ENCODE measurements at regions not wholly inside any gene's neighbourhood (a gene's known extent, or its start where the extent isn't known, plus 50 kb on each side); places are given as distances from the start of the nearest gene placed in this dataset.
A peak's percentile ranks its signal among the peaks of the same experiment; 100 is the strongest.
"Not testable (repeated sequence)": the region's sequence is repeated elsewhere in the genome, so short reads cannot be mapped to it uniquely, and the experiment has no call there.

DNA sequence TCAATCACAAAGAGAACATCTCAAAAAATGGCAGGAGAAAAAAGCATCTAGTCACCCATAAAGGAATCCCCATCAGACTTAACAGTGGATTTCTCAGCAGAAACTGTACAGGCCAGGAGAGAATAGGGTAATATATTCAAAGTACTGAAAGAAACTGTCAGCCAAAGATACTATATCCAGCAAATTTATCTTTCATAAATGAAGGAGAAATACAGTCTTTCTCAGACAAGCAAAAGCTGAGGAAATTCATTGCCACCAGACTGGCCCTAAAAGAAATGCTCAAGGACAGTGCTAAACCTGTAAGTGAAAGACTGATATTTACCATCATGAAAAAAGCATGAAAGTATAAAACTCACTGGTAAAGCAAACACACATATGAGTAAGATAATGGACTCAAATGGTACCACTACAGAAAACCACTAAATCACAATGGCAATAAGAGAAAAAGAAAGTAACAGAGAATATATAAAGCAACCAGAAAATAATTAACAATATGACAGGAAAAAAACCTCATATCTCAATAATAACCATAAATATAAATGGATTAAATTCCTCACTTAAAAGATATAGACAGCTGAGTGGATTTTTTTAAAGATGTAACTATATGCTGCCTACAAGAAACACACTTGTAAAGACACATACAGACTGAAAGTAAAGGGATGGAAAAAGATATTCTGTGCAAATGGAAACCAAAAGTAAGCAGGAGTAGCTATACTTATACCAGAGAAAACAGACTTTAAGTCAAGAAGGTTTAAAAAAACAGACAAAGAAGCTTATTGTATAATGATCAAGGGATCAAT, 83.4 kb upstream of the STK39 start:
- no peak for DNase-seq (ENCODE audit: extremely low spot score)
- Histone ChIP-seq H3K9me3 (peaks cover 0 to 24% (median 12%) of the 10 kb centered on the region in 4 donors), H3K4me1 (no peaks in the 10 kb centered on the region), H3K36me3 (no peaks in the 10 kb centered on the region), H3K27me3 (no peaks in the 10 kb centered on the region), H3K27ac (replicated peaks in 1 of 4) (no peak overlapping the region), H3K4me3 (no peak overlapping the region)
- intact Hi-C loops (cut with DNase I): loop anchor here (10.0 kb wide), 1 partner anchor 76 kb away; no protein-coding TSS in a partner anchor
- TF ChIP-seq POLR2A (IDR thresholded peaks at IDR 0.05; ENCODE audit: low read depth) (no peak), EP300 (IDR thresholded peaks at IDR 0.05) (no peak), POLR2AphosphoS5 (IDR thresholded peaks at IDR 0.05) (no peak)
- TF ChIP-seq, protein P1, sequence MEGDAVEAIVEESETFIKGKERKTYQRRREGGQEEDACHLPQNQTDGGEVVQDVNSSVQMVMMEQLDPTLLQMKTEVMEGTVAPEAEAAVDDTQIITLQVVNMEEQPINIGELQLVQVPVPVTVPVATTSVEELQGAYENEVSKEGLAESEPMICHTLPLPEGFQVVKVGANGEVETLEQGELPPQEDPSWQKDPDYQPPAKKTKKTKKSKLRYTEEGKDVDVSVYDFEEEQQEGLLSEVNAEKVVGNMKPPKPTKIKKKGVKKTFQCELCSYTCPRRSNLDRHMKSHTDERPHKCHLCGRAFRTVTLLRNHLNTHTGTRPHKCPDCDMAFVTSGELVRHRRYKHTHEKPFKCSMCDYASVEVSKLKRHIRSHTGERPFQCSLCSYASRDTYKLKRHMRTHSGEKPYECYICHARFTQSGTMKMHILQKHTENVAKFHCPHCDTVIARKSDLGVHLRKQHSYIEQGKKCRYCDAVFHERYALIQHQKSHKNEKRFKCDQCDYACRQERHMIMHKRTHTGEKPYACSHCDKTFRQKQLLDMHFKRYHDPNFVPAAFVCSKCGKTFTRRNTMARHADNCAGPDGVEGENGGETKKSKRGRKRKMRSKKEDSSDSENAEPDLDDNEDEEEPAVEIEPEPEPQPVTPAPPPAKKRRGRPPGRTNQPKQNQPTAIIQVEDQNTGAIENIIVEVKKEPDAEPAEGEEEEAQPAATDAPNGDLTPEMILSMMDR (IDR thresholded peaks at IDR 0.05): no peak

DNA sequence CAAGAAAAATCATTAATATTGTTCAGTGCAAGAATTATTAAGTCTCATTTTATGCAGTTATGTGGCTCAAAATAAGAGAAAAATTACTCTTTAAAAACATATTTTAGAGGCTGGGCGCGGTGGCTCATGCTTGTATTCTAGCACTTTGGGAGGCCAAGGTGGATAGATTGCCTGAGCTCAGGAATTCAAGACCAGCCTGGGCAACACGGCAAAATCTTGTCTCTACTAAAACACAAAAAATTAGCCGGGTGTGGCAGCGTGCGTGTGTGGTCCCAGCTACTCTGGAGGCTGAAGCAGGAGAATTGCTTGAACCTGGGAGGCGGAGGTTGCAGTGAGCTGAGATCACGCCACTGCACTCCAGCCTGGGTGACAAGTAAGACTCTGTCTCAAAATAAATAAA, 87.9 kb upstream of the STK39 start:
- WGBS: 96% methylated on average over 8 of the region's 8 CpGs
- intact Hi-C loops (cut with DNase I): loop anchor here (10.0 kb wide), 1 partner anchor 80 kb away; no protein-coding TSS in a partner anchor
- H3K4me1 ChIP-seq; H3K27ac ChIP-seq (replicated peaks in 1 of 4); H3K36me3 ChIP-seq; H3K27me3 ChIP-seq; H3K4me3 ChIP-seq: not testable (repeated sequence)
- peaks cover 0 to 12% (median 9%) of the 10 kb centered on the region in 4 donors for H3K9me3 ChIP-seq
- DNase-seq (ENCODE audit: extremely low spot score): peak; percentile 64

DNA sequence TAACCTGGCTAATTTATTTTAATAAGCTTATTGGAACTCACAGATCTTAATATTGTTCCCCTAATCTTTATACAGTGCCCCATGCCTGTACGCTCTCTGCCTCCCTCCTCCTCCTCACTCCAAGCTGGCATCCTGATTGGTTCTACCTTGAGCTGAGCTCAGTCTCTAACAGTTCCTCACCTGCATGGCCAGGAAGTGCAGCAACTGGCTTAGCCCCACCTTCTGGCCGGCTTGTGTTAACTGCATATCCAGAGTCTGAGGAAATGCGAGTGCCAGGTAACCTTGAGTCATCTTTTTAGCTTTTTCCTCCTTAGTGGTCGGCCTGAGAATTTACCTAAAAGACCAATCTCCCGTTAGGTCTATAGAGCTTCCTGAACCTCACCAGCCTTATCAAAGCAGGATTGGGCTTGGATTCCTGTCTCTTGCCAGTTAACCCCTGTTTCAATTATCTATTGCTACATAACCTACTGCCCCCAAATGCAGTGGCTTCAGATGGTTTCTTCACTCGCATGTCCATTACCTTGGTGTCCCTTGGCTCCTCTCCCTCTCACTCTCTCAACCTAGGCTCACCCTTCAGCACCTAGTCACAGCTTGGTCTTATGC, 89.5 kb upstream of the STK39 start:
- Histone ChIP-seq H3K27me3 (no peaks in the 10 kb centered on the region), H3K27ac (replicated peaks in 1 of 4) (no peak overlapping the region), H3K4me1 (no peaks in the 10 kb centered on the region), H3K9me3 (no peaks in the 10 kb centered on the region), H3K36me3 (no peaks in the 10 kb centered on the region), H3K4me3 (no peak overlapping the region)
- intact Hi-C loops (cut with DNase I): loop anchor here (10.0 kb wide), 1 partner anchor 82 kb away; no protein-coding TSS in a partner anchor
- TF ChIP-seq, protein P1 (IDR thresholded peaks at IDR 0.05): peak; percentile 41 to 50 (median 45)
- TF ChIP-seq EP300 (IDR thresholded peaks at IDR 0.05) (no peak), POLR2AphosphoS5 (IDR thresholded peaks at IDR 0.05) (no peak)
- 73% methylated on average over 6 of the region's 6 CpGs for WGBS
- DNase-seq (ENCODE audit: extremely low spot score): peak; percentile 88

DNA sequence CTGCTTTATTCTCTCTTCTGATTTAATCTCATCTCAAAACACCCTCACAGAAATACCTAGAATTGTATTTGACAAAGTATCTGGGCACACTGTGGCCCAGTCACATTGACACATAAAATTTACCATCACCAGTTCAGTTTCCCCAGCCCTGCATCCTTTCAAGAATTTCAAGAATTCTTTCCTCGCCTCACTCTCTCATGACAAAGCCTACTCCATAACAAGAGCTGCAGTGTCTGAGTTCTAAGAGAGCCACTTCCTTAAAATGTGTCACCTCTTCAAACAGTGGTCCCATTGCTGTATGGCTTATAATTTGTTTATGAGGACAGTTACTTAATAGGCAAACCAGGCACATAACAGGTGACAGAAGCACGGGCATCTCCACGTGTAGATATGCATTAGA, 90.9 kb upstream of the STK39 start:
- H3K36me3 ChIP-seq: no peaks in the 10 kb centered on the region
- H3K4me1 ChIP-seq: no peaks in the 10 kb centered on the region
- H3K27ac ChIP-seq (replicated peaks in 1 of 4): no peak overlapping the region
- intact Hi-C loops (cut with DNase I): loop anchor here (10.0 kb wide), 1 partner anchor 83 kb away; no protein-coding TSS in a partner anchor
- TF ChIP-seq POLR2AphosphoS5 (IDR thresholded peaks at IDR 0.05) (no peak), EP300 (IDR thresholded peaks at IDR 0.05) (no peak), POLR2A (IDR thresholded peaks at IDR 0.05; ENCODE audit: low read depth) (no peak)
- TF ChIP-seq, protein P1 (IDR thresholded peaks at IDR 0.05): no peak
- WGBS: 25% methylated on average over 3 of the region's 3 CpGs
- peak; percentile 42 for DNase-seq (ENCODE audit: extremely low spot score)
- H3K27me3 ChIP-seq: no peaks in the 10 kb centered on the region
- no peaks in the 10 kb centered on the region for H3K9me3 ChIP-seq
- no peak overlapping the region for H3K4me3 ChIP-seq

DNA sequence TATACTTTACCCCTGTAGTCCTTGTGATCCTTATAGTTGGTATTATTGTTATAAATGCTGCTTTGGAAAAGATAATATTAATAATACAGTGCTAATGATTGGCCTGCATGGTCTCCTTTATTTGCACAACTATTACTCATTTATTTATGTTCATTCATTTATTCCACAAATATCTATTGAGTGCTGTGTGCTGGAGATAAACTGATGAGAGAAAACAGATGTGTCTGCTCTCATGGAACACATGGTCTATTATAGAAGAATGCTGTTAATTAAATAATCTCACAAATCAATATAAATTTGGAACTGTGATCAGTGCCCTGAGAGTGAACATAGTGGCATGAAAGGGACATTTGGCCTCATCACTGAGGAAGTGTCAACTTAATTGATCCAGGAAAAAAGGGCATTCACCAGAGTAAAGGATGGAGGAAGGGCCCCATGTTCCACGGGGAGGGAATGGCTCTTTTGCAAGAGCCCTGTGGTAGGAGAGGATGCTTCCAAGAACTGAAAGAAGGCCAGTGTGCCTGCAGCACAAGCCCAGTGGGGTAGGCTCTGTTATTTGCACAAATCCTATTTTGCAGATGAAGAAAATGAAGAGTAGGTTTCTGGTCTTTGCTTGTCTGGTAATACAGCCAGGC, 91.5 kb upstream of the STK39 start:
- no peaks in the 10 kb centered on the region for H3K9me3 ChIP-seq
- WGBS: 82% methylated on average over 1 of the region's 1 CpG
- no peaks in the 10 kb centered on the region for H3K4me1 ChIP-seq
- no peak overlapping the region for H3K27ac ChIP-seq (replicated peaks in 1 of 4)
- TF ChIP-seq, protein P1 (IDR thresholded peaks at IDR 0.05): no peak
- no peak for TF ChIP-seq POLR2A (IDR thresholded peaks at IDR 0.05; ENCODE audit: low read depth)
- no peak for TF ChIP-seq EP300 (IDR thresholded peaks at IDR 0.05)
- TF ChIP-seq POLR2AphosphoS5 (IDR thresholded peaks at IDR 0.05): no peak
- H3K4me3 ChIP-seq: no peak overlapping the region
- DNase-seq (ENCODE audit: extremely low spot score): peak; percentile 45
- H3K27me3 ChIP-seq: no peaks in the 10 kb centered on the region
- H3K36me3 ChIP-seq: no peaks in the 10 kb centered on the region
- intact Hi-C loops (cut with DNase I): loop anchor here (10.0 kb wide), 1 partner anchor 84 kb away; no protein-coding TSS in a partner anchor
